HG03045 (cell line): ENCODE measurements at regions not wholly inside any gene's neighbourhood (a gene's known extent, or its start where the extent isn't known, plus 50 kb on each side); places are given as distances from the start of the nearest gene placed in this dataset.
"Not testable (repeated sequence)": the region's sequence is repeated elsewhere in the genome, so short reads cannot be mapped to it uniquely, and the experiment has no call there.

Experiments
- ATAC-seq: cut with Tn5 transposase; IDR thresholded peaks from one replicate; pipeline ENCODE4 v1.9.1; 2021; ENCODE audit warnings: mild to moderate bottlenecking, moderate library complexity; ENCODE audit not compliant: unreplicated experiment

DNA sequence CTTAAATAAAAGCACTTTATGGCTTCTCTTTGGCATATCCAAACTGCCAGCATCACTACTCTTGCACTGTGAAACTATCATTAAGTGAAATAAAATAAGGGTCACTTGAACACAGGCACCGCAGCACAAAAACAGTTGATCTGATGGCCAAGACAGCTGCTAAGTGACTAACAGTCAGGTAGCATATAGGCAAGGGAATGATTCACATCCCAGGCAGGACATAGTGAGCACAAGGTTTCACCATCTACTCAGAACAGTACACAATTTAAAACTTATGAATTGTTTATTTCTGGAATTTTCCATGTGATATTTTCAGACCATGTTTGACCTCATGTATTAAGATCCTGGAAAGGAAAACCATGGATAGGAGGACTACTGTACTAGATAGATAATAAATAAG, 214.2 kb downstream of the MREG start:
- ATAC-seq, result no peak

- no peak for ATAC-seq
Measured at GRCh38 chr2:215797676-215798075, 215.7 kb downstream of the MREG start.

GRCh38 chr2:215796140-215796855, 217.1 kb downstream of the MREG start:
- ATAC-seq, result no peak

DNA sequence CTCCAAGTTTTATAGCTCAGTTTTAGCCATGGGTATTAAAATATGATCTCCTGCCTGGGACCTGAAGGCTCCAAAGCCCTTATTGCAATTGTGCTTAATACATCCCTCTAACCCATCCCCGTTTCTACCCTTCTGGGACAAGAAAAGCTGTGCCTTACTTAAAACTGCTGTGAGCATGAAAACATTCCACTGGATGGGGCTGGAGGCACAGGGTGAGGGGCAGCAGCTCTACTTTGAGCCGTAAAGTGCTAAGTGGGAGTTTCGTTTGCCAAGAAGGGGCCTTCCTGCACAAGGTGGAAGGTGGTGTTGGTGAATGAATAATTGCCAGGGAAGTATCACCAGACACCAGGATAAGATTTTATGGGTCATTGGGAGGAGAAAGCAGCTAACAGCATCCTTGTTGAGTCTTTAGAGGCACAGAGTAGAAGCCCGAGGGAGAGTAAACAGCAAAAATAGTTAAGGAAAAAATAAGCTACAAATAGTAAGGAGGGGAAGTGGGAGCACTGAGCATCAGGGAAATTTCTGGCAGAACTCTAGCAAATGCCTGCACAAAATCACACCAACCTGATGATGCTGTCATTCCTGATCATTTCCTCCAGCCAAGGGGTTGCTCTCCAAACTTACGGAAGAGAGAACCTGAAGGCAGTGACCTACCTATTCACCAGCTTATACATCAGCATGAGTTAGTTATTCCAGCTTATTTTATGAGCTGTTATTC, 218.4 kb downstream of the MREG start:
- ATAC-seq, result no peak

DNA sequence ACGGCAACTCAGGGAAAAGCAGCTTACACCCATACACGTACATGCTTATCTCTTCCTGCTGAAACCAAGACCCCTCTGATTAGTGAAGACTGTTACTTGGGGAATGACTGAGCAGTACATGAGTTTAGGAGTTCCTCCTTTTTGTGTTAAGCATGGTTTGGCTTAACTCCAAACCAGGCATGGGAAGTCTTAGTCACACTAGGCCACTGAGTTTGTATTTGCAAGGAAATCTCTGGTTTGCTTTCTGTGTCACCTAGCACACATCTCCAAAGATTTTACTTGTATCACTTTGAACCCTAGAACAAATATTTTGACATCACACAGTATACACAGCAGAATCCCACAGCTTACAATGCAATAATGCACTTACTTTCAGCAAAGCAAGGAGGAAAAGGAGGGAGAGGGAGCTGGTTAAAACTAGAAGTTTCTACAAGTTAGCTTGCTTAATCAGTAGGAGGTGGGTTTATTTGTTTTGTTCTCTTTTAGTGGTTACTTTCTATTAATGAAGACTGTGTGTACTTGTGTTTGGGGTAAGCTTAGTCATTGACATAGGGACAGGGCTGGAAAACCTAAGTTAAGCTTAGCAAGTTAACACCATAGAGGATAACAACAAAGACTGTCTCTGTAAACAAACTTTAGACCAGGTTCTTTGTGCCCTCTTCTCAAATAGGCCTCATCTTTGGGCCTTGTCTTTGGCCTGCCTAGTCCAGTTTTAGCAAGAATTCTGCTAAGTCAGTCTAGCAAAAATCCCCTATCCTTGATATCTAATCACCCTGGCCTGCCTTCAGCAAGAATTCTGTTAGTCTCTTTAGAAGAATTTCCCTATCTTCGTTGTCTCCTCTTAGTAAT, 219.4 kb downstream of the MREG start:
- no peak for ATAC-seq

DNA sequence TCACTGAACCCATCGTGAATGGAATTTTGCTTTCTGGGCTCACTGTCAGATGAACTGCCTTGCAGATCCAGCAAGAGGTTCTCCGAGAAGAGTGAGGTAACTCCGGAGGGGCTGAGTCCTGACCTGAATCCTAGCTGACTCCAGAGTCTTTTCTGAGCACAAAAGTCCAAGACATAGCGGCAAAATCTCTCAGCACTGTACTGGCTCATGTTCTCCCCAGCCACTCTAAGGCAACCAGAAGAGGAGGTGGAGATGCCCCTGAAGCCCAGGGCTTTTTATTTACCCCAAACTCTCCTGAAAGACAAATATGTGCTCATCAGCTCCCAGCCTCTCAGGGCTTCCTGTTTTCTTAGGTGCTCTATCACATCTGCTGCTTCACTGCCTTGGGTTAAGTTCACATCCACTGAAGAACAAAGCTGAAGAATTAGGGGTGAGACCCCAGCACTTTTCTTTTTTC, 221.8 kb downstream of the MREG start:
- ATAC-seq, result no peak

- ATAC-seq, result no peak
Measured at GRCh38 chr2:215790523-215791421, 222.6 kb downstream of the MREG start.

DNA sequence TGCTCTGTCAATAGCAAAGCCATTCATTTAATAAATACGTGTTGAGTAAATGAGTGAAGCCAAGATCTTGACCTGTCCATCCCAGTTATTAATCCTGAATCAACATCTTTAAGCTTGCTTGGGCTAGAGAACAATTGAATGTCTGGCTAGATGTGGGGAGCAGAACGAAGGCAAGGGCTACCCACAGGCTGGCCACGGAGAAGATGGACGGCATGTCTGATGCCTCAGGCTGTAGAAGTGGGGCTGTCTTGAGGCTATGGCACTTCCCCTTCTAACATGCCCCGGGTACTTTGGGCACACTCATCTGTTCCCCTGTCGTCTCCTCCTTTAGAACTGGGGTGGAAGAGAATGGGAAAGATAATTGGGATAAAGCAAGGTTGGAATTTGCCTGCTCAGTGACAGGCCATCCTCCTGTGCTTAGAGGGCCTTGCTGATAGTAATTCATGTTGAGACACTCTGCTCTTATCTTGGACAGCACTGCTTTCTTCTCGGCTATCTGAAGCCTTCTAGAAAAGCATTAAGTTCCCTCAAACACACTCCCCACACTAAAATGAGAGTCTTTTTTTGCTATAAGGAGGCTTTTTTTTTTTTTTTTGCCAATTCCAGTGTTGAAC, 225.7 kb downstream of the MREG start:
- no peak for ATAC-seq

- ATAC-seq, result no peak
Measured at GRCh38 chr2:215787025-215787424, 226.3 kb downstream of the MREG start.

DNA sequence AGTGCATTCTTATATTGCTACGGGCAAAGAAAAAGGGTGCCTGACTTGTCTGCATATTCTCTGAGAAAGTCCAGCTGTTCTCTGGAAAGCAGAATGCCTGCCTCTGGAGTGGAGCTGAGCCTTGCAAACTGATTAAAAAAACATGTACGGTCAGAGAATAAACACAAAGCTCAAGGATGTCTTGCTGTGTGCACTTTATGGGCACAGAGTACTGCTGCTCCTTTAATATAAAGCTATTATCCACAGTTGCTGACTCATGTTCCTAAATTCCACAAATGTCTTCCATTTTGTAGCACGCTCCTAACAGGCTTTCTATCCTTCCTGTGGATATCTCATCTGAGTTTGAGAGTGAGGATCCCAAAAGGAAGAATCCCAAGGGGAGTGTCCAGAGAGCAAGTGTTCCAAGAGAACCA, 229.0 kb downstream of the MREG start:
- ATAC-seq, result no peak

GRCh38 chr2:215783640-215784039, 229.7 kb downstream of the MREG start:
- not testable (repeated sequence) for ATAC-seq

DNA sequence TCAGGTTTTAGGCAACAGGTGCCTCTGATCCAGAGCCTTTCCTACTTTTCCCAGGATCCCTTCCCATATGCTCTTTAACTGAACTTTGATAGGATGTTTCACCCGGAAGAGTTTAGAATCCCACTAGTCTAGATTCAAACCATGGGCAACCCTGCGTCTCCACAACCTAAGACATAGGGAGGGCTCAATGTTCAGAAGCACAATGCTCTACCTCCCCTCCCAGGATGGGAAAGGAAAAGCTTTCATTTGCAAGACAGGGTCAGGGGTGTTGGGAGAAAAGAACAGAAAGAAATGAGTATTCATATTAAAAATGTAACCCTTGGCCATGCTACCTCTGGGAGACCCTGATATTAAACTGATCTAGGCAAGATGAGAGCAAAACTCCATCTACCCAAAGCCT, 230.4 kb downstream of the MREG start:
- no peak for ATAC-seq

GRCh38 chr2:215782295-215782694, 231.1 kb downstream of the MREG start:
- no peak for ATAC-seq

GRCh38 chr2:215780907-215781685, 232.3 kb downstream of the MREG start:
- ATAC-seq, result no peak

GRCh38 chr2:215780313-215780712, 233.0 kb downstream of the MREG start:
- ATAC-seq, result no peak

GRCh38 chr2:215779912-215780311, 233.4 kb downstream of the MREG start:
- ATAC-seq, result no peak

DNA sequence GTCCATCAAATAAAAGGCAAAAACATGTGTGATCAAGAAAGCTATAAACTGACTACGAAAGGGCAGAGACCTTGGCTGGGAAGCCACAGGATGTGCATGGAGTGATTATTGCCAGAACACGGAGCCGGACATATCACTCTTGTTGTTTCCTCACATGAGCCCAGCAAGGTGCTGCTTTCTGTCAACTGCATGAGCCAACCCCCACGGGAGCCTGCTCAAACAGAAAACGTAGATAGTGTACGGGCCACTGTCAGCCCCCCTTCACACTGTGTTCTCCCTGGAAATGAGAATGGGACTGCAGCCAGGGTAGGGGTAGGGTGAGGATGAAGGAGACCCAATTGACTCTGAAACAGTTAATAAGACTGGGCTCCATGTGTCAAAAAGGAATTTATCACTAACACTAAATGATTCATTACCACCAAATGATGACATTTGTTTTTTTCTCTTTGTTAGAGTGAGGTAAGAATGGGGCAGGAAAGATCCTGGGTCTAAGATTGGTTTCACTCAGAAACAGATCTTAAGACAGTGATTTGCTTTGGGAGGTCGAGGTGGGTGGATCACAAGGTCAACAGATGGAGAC, 235.8 kb downstream of the MREG start:
- no peak for ATAC-seq

DNA sequence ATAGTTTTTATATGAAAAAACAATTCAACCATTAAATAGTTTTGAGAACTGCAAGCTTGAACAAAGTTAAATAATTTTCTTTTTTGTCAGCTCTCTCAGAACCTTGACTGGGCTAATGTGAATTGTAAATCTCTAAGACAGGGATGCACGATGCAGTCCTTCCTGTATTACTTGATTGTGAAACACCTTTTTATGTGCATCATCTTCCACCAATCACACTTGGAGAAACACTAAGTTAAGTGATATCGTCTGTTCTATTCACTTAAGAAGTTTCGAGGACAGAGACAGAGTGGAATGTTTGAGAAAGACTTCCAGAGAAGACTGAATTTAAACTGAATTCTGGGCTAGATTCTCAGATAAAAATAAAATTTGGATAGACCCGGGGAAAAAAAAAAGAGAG, 238.2 kb downstream of the MREG start:
- ATAC-seq, result no peak

DNA sequence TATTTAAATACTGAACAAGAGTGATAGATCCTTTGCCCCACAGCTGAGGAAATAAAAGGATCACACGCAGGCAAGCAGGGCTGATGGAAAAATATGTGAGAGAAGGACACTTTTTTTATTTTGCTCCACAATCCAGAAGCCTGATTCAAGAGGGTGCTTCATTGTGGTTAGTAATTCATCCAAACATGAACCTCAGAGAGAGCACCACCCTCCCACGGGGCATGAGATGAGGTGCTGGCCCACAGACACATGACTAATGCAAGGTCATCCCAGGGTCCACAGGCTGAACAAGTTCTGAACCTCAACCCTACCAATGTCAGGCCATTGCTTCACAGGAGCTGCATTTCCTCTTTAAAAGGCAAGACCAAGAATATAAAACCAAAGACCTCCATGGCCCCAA, 239.6 kb downstream of the MREG start:
- no peak for ATAC-seq
